Subcutaneous abdominal adipose tissue (tissue), 5 donors: ENCODE measurements at regions not wholly inside any gene's neighbourhood (a gene's known extent, or its start where the extent isn't known, plus 50 kb on each side); places are given as distances from the start of the nearest gene placed in this dataset.

ENCODE experiments used
- H3K27ac ChIP-seq: one replicate; pipeline ENCODE4 v1.7.0; 2013; ENCODE audit warnings: low read depth, mild to moderate bottlenecking, inconsistent platforms, low read length, moderate library complexity
- H3K27me3 ChIP-seq, 5 donors: one replicate each; pipeline ENCODE4 v1.7.0; 2013; ENCODE audit warnings: low read length in 5 of 5, inconsistent platforms in 1 of 5; ENCODE audit not compliant: control insufficient read depth in 5 of 5, insufficient read depth in 4 of 5
- H3K36me3 ChIP-seq, 5 donors: one replicate each; pipeline ENCODE4 v1.7.0; 2013; ENCODE audit warnings: low read length in 5 of 5; ENCODE audit not compliant: control insufficient read depth in 5 of 5, insufficient read depth in 5 of 5
- H3K4me1 ChIP-seq, 5 donors: one replicate each; pipeline ENCODE4 v1.7.0; 2013; ENCODE audit warnings: low read length in 5 of 5, mild to moderate bottlenecking in 3 of 5, moderate library complexity in 1 of 5; ENCODE audit not compliant: control insufficient read depth in 5 of 5, insufficient read depth in 5 of 5
- H3K4me3 ChIP-seq, 5 donors: one replicate each; pipeline ENCODE4 v1.7.0; 2013; ENCODE audit warnings: low read length in 5 of 5, low read depth in 1 of 5
- H3K9ac ChIP-seq, 5 donors: one replicate each; pipeline ENCODE4 v1.7.0; 2013; ENCODE audit warnings: low read length in 5 of 5, mild to moderate bottlenecking in 4 of 5, moderate library complexity in 3 of 5
- H3K9me3 ChIP-seq, 5 donors: one replicate each; pipeline ENCODE4 v1.7.0; 2013; ENCODE audit warnings: low read length in 5 of 5; ENCODE audit not compliant: control insufficient read depth in 5 of 5
- donor health status: healthy.
- donor health status: healthy.
- donor health status: healthy.
- donor health status: healthy.
- donor health status: healthy.

DNA sequence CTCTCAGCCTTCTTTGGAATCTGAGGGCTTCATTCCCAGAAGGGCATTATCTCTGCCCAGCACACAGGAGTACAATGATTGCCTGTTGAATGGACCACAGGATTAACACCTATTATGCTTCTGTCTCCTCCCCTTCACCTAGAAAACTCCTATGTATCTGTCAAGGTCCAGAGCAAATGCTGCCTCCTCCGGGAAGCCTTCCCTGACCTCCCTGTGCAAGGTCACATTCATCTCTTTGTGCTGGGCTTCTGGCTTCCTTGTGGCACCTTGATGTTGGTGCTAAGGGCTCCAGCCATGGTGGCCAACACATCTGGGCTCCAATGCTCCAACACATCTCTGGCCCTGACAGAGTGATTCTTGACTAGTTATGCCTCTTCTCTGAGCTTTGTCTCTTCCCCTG, 49.9 kb upstream of the ATP2B2 start:
- Histone ChIP-seq H3K4me3 (no peak overlapping the region), H3K4me1 (no peaks in the 10 kb centered on the region), H3K36me3 (no peaks in the 10 kb centered on the region), H3K27me3 (peaks cover 0 to 37% (median 3%) of the 10 kb centered on the region in 5 donors), H3K27ac (no peak overlapping the region), H3K9ac (no peak overlapping the region), H3K9me3 (peaks cover 0 to 7% (median 3%) of the 10 kb centered on the region in 5 donors)

DNA sequence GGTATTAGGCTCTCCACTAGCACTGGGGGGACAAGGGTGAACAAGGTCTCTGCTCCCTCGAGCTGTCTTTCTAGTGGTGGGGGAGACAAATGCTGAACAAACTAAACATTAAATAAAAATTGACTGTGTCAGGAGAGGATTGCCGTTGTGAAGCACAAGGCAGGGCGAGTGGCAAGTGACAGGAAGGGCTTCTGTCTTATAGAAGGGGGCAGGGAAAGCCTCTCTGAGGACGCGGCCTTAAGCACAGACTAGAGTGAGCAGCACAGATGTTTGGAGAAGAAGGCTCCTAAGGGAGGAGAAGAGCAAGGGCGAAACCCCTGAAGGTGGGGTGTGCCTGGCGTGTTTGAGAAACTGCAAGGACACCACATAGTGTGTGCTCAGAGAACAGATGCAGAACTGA, 50.9 kb upstream of the ATP2B2 start:
- H3K27me3 ChIP-seq: peaks cover 0 to 38% (median 8%) of the 10 kb centered on the region in 5 donors
- no peak overlapping the region for H3K27ac ChIP-seq
- no peaks in the 10 kb centered on the region for H3K36me3 ChIP-seq
- H3K4me1 ChIP-seq: no peaks in the 10 kb centered on the region
- no peak overlapping the region for H3K4me3 ChIP-seq
- H3K9ac ChIP-seq: no peak overlapping the region
- H3K9me3 ChIP-seq: peaks cover 0 to 7% (median 3%) of the 10 kb centered on the region in 5 donors

GRCh38 chr3:10557250-10557649, 51.9 kb upstream of the ATP2B2 start:
- H3K4me3 ChIP-seq: no peak overlapping the region
- no peaks in the 10 kb centered on the region for H3K4me1 ChIP-seq
- no peak overlapping the region for H3K9ac ChIP-seq
- no peaks in the 10 kb centered on the region for H3K36me3 ChIP-seq
- H3K27me3 ChIP-seq: peaks cover 3 to 33% (median 15%) of the 10 kb centered on the region in 5 donors
- H3K27ac ChIP-seq: no peak overlapping the region
- peaks cover 0 to 7% (median 3%) of the 10 kb centered on the region in 5 donors for H3K9me3 ChIP-seq

DNA sequence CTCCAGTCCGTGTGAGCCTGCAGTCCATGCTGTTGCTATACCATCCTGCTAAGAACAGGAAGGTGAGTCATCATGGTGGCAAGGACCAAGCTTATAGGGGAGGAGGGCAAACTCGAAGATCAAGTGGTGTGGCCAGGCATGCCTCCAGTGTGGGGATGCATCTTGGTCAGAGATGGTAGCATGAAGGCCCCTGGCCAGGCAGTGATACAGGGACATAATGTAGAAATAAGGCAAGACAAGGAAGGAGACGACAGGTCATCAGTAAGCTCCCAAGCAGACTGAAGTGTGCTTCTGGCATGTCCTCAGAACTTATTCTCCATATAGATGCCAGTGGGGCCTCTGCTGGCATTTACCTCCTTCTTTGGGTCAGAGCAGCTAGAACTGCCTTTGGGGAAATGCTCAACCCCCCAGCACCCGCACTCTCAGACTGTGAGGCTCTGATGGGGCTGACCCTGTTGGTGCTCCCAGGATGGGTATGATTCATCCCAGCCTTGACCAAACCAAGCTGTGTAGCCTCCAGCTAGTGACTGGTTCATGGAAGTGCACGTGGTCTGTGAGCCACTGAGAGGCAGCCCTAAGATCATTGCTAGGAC, 52.5 kb upstream of the ATP2B2 start:
- Histone ChIP-seq H3K9ac (no peak overlapping the region), H3K4me1 (no peaks in the 10 kb centered on the region), H3K36me3 (no peaks in the 10 kb centered on the region), H3K27me3 (peaks cover 3 to 28% (median 15%) of the 10 kb centered on the region in 5 donors), H3K27ac (no peak overlapping the region), H3K9me3 (peaks cover 0 to 7% (median 3%) of the 10 kb centered on the region in 5 donors), H3K4me3 (no peak overlapping the region)

DNA sequence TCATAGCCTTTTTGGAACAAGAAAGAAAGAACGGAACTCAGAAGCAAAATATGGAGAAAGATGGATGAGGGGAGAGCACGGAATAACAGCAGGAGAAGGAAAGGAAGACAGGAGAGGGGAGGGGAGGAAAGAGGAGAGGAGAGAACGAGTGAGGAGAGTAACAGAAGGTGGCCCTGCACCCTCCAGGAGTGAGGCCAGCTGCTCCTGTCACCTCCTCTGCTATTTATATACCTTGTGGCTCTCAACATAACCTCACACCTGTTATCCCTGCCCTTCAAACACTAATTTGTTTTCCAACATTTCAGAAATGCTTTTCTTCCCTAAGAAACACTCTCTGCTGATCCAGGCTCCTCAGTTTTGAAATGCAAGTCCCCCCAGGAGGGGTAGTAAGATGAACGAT, 53.4 kb upstream of the ATP2B2 start:
- Histone ChIP-seq H3K4me3 (no peak overlapping the region), H3K9me3 (peaks cover 0 to 7% (median 3%) of the 10 kb centered on the region in 5 donors), H3K9ac (no peak overlapping the region), H3K27ac (no peak overlapping the region), H3K4me1 (no peaks in the 10 kb centered on the region), H3K27me3 (peaks cover 3 to 28% (median 15%) of the 10 kb centered on the region in 5 donors), H3K36me3 (no peaks in the 10 kb centered on the region)

DNA sequence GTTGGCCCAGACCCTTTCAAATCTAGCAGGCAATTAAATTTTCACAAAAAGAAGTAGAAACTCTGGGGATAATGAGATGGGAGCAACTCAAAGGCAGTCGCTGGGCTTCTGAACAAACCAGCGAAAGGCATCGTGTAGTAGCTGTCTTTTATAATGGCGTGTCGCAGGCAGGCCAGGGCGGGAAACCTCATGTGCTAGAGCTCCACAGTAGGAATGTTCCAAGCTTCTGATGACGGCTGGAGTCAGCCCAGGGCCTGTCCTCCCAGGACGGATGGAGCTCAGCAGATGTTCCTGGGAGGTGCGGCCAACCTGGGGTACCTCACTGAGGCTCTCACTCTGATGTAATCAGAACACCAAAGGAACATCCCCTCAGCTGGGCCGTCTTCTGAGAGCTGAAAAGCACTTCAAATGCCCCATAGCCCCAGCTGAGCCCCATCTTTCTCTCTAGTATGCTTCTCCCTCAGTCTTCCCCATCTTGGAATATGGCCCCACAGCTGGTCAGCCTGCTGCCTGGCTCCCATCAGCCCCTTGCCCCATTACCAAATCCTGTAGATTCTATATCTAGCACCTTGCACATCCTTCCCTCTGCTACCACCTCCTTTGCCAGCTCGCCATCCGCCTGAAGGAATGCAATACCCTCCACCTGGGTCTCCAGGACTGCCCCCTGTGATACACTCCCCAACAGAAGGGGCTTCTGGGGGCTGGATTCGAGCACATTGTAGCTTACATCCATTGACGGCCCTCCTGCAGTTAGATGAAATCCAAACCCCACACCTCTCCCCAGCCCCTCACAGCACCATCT, 54.9 kb upstream of the ATP2B2 start:
- no peak overlapping the region for H3K27ac ChIP-seq
- no peak overlapping the region for H3K4me3 ChIP-seq
- no peak overlapping the region for H3K9ac ChIP-seq
- H3K36me3 ChIP-seq: no peaks in the 10 kb centered on the region
- H3K9me3 ChIP-seq: peaks cover 0 to 5% (median 0%) of the 10 kb centered on the region in 5 donors
- peaks cover 3 to 28% (median 15%) of the 10 kb centered on the region in 5 donors for H3K27me3 ChIP-seq
- no peaks in the 10 kb centered on the region for H3K4me1 ChIP-seq

DNA sequence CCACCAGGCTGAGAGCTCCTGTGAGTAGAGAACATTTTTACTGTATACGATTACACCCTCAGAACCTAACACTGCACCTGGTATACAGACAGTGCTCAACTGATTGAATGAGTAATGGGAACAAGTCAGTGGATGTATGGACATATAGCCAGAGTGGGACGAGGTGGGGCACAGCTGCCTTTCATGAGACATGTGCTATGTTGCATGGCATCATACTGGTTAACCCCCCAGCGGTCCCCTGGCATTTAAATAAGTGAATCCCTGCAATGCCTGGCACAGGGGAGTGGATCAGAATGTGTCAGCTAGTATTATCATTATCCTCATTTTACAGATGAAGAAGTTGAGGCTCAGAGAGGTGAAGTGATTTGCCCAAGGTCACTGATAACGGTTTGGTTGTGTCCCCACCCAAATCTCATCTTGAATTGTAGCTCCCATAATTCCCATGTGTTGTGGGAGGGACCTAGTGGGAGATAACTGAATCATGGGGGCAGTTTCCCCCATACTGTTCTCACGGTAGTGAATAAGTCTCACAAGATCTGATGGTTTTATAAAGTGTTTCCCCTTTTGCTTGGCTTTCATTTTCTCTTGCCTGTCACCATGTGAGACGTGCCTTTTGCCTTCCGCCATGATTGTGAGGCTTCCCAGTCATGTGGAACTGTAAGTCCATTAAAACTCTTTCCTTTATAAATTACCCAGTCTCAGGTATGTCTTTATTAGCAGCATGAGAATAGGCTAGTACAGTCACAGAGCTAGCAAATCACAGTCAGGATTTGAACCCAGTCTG, 56.0 kb upstream of the ATP2B2 start:
- Histone ChIP-seq H3K27ac (no peak overlapping the region), H3K4me1 (no peaks in the 10 kb centered on the region), H3K9me3 (peaks cover 0 to 5% (median 0%) of the 10 kb centered on the region in 5 donors), H3K36me3 (no peaks in the 10 kb centered on the region), H3K4me3 (no peak overlapping the region), H3K9ac (no peak overlapping the region), H3K27me3 (peaks cover 3 to 25% (median 18%) of the 10 kb centered on the region in 5 donors)

DNA sequence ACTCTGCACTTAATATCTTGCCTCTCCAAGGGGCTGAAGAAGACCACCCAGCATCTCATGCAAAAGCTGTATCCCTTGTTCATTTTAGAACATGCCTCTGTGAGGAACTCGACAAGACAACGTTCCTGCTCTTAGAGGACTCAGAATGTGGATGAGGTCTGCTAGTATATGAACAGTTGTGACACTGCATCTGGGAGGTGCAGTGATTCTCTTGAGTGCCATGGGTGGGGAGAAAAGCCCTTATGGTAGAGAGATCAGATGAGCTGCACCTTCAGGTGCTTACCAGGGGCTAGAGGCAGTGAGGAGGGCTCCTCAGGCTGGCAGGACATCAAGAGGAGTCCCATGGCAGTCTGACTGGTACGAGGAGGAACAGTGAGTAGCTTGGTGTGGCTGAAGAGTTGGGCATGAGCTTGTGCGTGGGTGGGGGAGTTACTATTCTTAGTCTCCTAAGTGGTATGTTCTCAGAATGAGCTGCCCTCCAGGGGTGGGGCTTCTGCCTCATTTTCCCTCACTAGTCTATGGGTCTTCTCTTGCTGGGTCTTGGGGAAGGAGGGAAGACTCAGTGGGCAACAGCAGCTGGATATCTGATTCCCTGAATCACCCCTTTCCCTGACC, 56.7 kb upstream of the ATP2B2 start:
- H3K9ac ChIP-seq: no peak overlapping the region

GRCh38 chr3:10563396-10563795, 58.0 kb upstream of the ATP2B2 start:
- Histone ChIP-seq H3K4me3 (no peak overlapping the region), H3K9me3 (peaks cover 0 to 3% (median 0%) of the 10 kb centered on the region in 5 donors), H3K4me1 (no peaks in the 10 kb centered on the region), H3K27ac (no peak overlapping the region), H3K9ac (no peak overlapping the region), H3K36me3 (no peaks in the 10 kb centered on the region), H3K27me3 (peaks cover 3 to 23% (median 15%) of the 10 kb centered on the region in 5 donors)

More for the DNA sequence above, 56.7 kb upstream of the ATP2B2 start:
- Histone ChIP-seq H3K4me1 (no peaks in the 10 kb centered on the region), H3K36me3 (no peaks in the 10 kb centered on the region), H3K4me3 (no peak overlapping the region), H3K9me3 (peaks cover 0 to 5% (median 0%) of the 10 kb centered on the region in 5 donors), H3K27ac (no peak overlapping the region), H3K27me3 (peaks cover 3 to 25% (median 18%) of the 10 kb centered on the region in 5 donors)
